DND-41 (cell line): ENCODE measurements at regions not wholly inside any gene's neighbourhood (a gene's known extent, or its start where the extent isn't known, plus 50 kb on each side); places are given as distances from the start of the nearest gene placed in this dataset.

Experiments
- EZH2 ChIP-seq: IDR thresholded peaks from 3 replicates; pipeline ENCODE4 v1.6.1; 2012; ENCODE audit warnings: borderline replicate concordance, low read depth, mild to moderate bottlenecking, moderate library complexity, low read length, inconsistent platforms; ENCODE audit not compliant: severe bottlenecking
- TF ChIP-seq, protein P1 (sequence below): IDR thresholded peaks from 2 replicates; pipeline ENCODE4 v1.5.1; 2012; ENCODE audit warnings: borderline replicate concordance, low read length, moderate library complexity, mild to moderate bottlenecking; ENCODE audit not compliant: poor library complexity, severe bottlenecking; ENCODE audit errors: extremely low read depth

DNA sequence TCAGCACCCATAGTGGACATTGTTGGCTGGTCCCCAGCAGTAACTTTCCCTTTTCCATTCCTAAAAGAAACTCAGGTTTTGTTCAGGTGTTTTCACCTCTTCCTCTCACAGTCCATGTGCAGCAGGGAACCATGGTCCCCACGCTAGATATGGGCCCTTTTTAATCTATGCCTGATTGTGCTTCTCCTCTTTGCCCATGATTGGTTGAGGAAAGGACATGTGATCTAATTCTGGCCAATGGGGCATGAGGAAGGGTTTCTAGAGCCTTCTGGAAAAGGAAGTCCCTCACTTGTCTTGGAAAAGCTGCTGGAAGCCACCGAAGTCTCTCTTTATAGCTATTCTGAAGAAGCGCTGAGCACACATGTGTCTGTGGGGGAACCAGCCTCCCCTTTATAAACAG, 330.7 kb downstream of the ACTR3B start:
- no peak for TF ChIP-seq EZH2
- TF ChIP-seq, protein P1, sequence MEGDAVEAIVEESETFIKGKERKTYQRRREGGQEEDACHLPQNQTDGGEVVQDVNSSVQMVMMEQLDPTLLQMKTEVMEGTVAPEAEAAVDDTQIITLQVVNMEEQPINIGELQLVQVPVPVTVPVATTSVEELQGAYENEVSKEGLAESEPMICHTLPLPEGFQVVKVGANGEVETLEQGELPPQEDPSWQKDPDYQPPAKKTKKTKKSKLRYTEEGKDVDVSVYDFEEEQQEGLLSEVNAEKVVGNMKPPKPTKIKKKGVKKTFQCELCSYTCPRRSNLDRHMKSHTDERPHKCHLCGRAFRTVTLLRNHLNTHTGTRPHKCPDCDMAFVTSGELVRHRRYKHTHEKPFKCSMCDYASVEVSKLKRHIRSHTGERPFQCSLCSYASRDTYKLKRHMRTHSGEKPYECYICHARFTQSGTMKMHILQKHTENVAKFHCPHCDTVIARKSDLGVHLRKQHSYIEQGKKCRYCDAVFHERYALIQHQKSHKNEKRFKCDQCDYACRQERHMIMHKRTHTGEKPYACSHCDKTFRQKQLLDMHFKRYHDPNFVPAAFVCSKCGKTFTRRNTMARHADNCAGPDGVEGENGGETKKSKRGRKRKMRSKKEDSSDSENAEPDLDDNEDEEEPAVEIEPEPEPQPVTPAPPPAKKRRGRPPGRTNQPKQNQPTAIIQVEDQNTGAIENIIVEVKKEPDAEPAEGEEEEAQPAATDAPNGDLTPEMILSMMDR, result no peak
